Thoracic aorta (tissue), 2 donors: ENCODE measurements at regions not wholly inside any gene's neighbourhood (a gene's known extent, or its start where the extent isn't known, plus 50 kb on each side); places are given as distances from the start of the nearest gene placed in this dataset.
"Not testable (repeated sequence)": the region's sequence is repeated elsewhere in the genome, so short reads cannot be mapped to it uniquely, and the experiment has no call there.

Experiments used
- ATAC-seq: fragments of 150-250 bp; one replicate; pipeline ENCODE4 v1.8.0; 2017; ENCODE audit warnings: low read depth; ENCODE audit not compliant: insufficient number of reproducible peaks, low FRiP score
- DNase-seq: peaks from one replicate; pipeline ENCODE4 v3.0.0-alpha.2; 2020; ENCODE audit warnings: low spot score
- H3K27ac ChIP-seq, 2 donors: fragments of 200-600 bp; sonication (generic); 1 replicate in 1 of 2; 2 replicates in 1 of 2; pipeline ENCODE4 v1.5.1; 2016; ENCODE audit warnings: mild to moderate bottlenecking in 2 of 2, moderate library complexity in 2 of 2
- H3K27me3 ChIP-seq: fragments of 200-600 bp; sonication (generic); replicated peaks from 2 replicates; pipeline ENCODE4 v1.6.0; 2016; ENCODE audit warnings: mild to moderate bottlenecking; ENCODE audit not compliant: insufficient read depth
- H3K36me3 ChIP-seq: fragments of 200-600 bp; sonication (generic); one replicate; pipeline ENCODE4 v1.5.1; 2016
- H3K4me1 ChIP-seq, 2 donors: fragments of 200-600 bp; sonication (generic); 1 replicate in 1 of 2; 2 replicates in 1 of 2; pipeline versions ENCODE4 v1.5.1 to v1.6.0; 2016; ENCODE audit warnings: low read depth in 2 of 2, mild to moderate bottlenecking in 1 of 2; ENCODE audit not compliant: control insufficient read depth in 1 of 2
- H3K4me3 ChIP-seq: fragments of 200-600 bp; sonication (generic); 2 replicates; pipeline ENCODE4 v1.5.1; 2016; ENCODE audit warnings: mild to moderate bottlenecking
- H3K9me3 ChIP-seq: fragments of 200-600 bp; sonication (generic); 2 replicates; pipeline ENCODE4 v1.5.1; 2016
- TF ChIP-seq, protein P1 (sequence below): fragments of 200-600 bp; sonication (generic); IDR thresholded peaks from one replicate; pipeline ENCODE4 v1.5.1; 2019; ENCODE audit warnings: antibody characterized with exemption

DNA sequence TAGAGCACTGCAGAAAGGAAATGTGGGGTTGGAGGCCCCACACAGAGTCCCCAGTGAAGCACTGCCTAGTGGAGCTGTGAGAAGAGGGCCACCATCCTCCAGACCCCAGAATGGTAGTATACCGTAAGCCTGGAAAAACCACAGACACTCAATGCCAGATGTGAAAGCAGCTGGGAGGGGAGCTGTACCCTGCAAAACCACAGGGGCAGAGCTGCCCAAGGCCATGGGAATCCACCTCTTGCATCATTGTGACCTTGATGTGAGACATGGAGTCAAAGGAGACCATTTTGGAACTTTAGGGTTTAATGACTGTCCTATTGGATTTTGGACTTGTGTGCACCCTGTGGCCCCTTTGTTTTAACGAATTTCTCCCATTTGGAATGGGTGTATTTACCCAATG is 75.3 kb upstream of the SERPINE2 start:
- Histone ChIP-seq H3K27ac (no peak overlapping the region), H3K4me1 (no peaks in the 10 kb centered on the region), H3K27me3 (no peaks in the 10 kb centered on the region), H3K36me3 (no peaks in the 10 kb centered on the region), H3K9me3 (no peaks in the 10 kb centered on the region), H3K4me3 (no peak overlapping the region)
- TF ChIP-seq, protein P1, sequence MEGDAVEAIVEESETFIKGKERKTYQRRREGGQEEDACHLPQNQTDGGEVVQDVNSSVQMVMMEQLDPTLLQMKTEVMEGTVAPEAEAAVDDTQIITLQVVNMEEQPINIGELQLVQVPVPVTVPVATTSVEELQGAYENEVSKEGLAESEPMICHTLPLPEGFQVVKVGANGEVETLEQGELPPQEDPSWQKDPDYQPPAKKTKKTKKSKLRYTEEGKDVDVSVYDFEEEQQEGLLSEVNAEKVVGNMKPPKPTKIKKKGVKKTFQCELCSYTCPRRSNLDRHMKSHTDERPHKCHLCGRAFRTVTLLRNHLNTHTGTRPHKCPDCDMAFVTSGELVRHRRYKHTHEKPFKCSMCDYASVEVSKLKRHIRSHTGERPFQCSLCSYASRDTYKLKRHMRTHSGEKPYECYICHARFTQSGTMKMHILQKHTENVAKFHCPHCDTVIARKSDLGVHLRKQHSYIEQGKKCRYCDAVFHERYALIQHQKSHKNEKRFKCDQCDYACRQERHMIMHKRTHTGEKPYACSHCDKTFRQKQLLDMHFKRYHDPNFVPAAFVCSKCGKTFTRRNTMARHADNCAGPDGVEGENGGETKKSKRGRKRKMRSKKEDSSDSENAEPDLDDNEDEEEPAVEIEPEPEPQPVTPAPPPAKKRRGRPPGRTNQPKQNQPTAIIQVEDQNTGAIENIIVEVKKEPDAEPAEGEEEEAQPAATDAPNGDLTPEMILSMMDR, result no peak
- ATAC-seq (no peak), DNase-seq (no peak)

GRCh38 chr2:224113930-224114329 is 74.8 kb upstream of the SERPINE2 start:
- H3K27ac ChIP-seq, H3K27me3 ChIP-seq: not testable (repeated sequence)

DNA sequence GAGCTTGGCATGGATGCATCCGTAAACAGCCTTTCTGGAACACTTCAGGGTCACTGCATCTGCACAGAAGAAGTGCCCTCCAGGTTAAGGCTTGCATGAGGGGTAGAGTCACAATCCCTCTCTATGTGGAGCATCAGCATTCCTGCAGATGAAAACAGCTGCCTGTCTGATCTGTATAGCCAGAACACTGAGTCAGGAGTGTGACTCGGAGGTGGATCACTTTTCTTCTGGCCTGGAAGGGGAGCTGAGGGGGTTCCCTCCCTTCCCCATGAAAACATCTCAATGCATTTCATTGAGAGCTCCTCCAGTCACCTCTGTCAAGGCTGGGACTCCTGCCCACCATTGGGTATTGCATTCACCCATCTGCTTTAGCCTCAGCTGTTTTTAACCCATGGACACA is 72.5 kb upstream of the SERPINE2 start:
- TF ChIP-seq, protein P1, result no peak
- no peak for DNase-seq
- no peak overlapping the region for H3K27ac ChIP-seq
- no peaks in the 10 kb centered on the region for H3K27me3 ChIP-seq
- ATAC-seq, result no peak
- H3K4me1 ChIP-seq, result no peaks in the 10 kb centered on the region
- no peaks in the 10 kb centered on the region for H3K36me3 ChIP-seq
- H3K9me3 ChIP-seq, result no peaks in the 10 kb centered on the region
- H3K4me3 ChIP-seq, result no peak overlapping the region

More at GRCh38 chr2:224113930-224114329, 74.8 kb upstream of the SERPINE2 start:
- not testable (repeated sequence) for H3K36me3 ChIP-seq, ATAC-seq, H3K4me3 ChIP-seq, H3K9me3 ChIP-seq, DNase-seq, H3K4me1 ChIP-seq

GRCh38 chr2:224110811-224111210 is 71.7 kb upstream of the SERPINE2 start:
- TF ChIP-seq, protein P1, result no peak
- Histone ChIP-seq H3K27ac (no peak overlapping the region), H3K36me3 (no peaks in the 10 kb centered on the region), H3K4me1 (no peaks in the 10 kb centered on the region), H3K4me3 (no peak overlapping the region), H3K9me3 (no peaks in the 10 kb centered on the region), H3K27me3 (no peaks in the 10 kb centered on the region)
- DNase-seq (no peak), ATAC-seq (no peak)

DNA sequence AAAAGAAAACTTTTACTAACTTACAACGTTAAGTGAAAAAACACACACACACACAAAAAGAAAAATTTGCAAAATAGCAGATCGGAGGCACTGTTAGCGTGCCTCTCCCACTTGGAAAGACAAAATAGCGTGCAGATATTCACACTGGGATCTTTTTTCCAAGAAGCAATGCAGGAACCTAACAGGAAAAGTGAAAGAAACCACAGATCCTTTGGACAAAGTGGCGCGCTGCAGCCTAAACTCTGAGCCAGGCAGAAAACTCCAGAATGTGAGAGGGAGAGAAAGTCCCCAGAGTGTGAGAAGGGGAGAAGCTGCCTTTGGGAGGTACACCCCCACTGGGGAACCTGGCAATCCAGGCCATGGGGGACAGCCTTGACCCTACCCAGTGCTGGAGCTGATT is 70.7 kb upstream of the SERPINE2 start:
- Histone ChIP-seq H3K27me3 (no peaks in the 10 kb centered on the region), H3K27ac (no peak overlapping the region), H3K36me3 (no peaks in the 10 kb centered on the region), H3K4me3 (no peak overlapping the region), H3K4me1 (no peaks in the 10 kb centered on the region), H3K9me3 (no peaks in the 10 kb centered on the region)
- TF ChIP-seq, protein P1, result no peak
- ATAC-seq (no peak), DNase-seq (no peak)

- TF ChIP-seq, protein P1, result no peak
- DNase-seq (no peak), ATAC-seq (no peak)
- H3K4me1 ChIP-seq, result no peaks in the 10 kb centered on the region
- no peaks in the 10 kb centered on the region for H3K9me3 ChIP-seq
- no peak overlapping the region for H3K4me3 ChIP-seq
- H3K27ac ChIP-seq, result no peak overlapping the region
- H3K36me3 ChIP-seq, result no peaks in the 10 kb centered on the region
- H3K27me3 ChIP-seq, result no peaks in the 10 kb centered on the region
These were observed 67.7 kb upstream of the SERPINE2 start for GRCh38 chr2:224106794-224107193.
